ENCODE measurements at regions not wholly inside any gene's neighbourhood (a gene's known extent, or its start where the extent isn't known, plus 50 kb on each side); places are given as distances from the start of the nearest gene placed in this dataset.

GRCh38 chr16:51306886-51307595 is 156.0 kb upstream of the SALL1 start:
- H2BK5ac ChIP-seq (ENCODE audit: low read length) = no peak overlapping the region
- H3K79me1 ChIP-seq (ENCODE audit: low read depth, low read length) = no peaks in the 10 kb centered on the region
- no peak overlapping the region for H3K23ac ChIP-seq (ENCODE audit: low read depth, low read length, poor library complexity)
- H3K18ac ChIP-seq (ENCODE audit: low read length) = no peak overlapping the region
- H2AK5ac ChIP-seq (ENCODE audit: low read depth, low read length) = no peak overlapping the region
- no peak overlapping the region for H4K8ac ChIP-seq (ENCODE audit: low read depth, low read length)
- no peak overlapping the region for H2BK12ac ChIP-seq (ENCODE audit: low read length)
- no peak overlapping the region for H2BK15ac ChIP-seq (ENCODE audit: low read length)
- no peaks in the 10 kb centered on the region for H3K36me3 ChIP-seq (replicated peaks in 1 of 2; ENCODE audit: control insufficient read depth in 2 of 2, insufficient read depth in 2 of 2, low read length in 2 of 2)
- no peak overlapping the region for H3K27ac ChIP-seq (replicated peaks; ENCODE audit: low read length)
- H3K4me3 ChIP-seq (ENCODE audit: low read length in 2 of 2) = no peak overlapping the region
- no peak overlapping the region for H3K4ac ChIP-seq (ENCODE audit: low read length)
- DNase-seq (ENCODE audit: low spot score) = no peak
- no peak overlapping the region for H2BK120ac ChIP-seq (ENCODE audit: low read depth, low read length)
- H3K4me1 ChIP-seq (ENCODE audit: control insufficient read depth in 2 of 2, insufficient read depth in 1 of 2, low read depth in 1 of 2, low read length in 2 of 2) = peaks cover 4 to 13% of the 10 kb centered on the region in 2 donors
- H3K4me2 ChIP-seq (ENCODE audit: insufficient read depth, low read length, poor library complexity, severe bottlenecking) = no peak overlapping the region
- H3K9ac ChIP-seq (ENCODE audit: low read depth, low read length, poor library complexity) = no peak overlapping the region
- no peak overlapping the region for H4K91ac ChIP-seq (ENCODE audit: low read depth, low read length, poor library complexity)
- H3K9me3 ChIP-seq (replicated peaks in 1 of 2; ENCODE audit: control insufficient read depth in 2 of 2, insufficient read depth in 1 of 2, low read depth in 1 of 2, low read length in 2 of 2) = peaks cover 0 to 2% of the 10 kb centered on the region in 2 donors
- no CpG with 5 or more reads among the region's 4 CpGs for WGBS, 2 donors (ENCODE audit: extremely low coverage in 2 of 2, insufficient read length in 2 of 2, insufficient replicate concordance in 1 of 2)
- no peak overlapping the region for H3K14ac ChIP-seq (ENCODE audit: low read length)
- H3K27me3 ChIP-seq (ENCODE audit: control insufficient read depth in 3 of 3, insufficient read depth in 3 of 3, low read depth in 1 of 3, low read length in 3 of 3) = no peaks in the 10 kb centered on the region
- no peak overlapping the region for H2AFZ ChIP-seq (ENCODE audit: low read length)

GRCh38 chr16:51306116-51306515 is 155.0 kb upstream of the SALL1 start:
- no peak overlapping the region for H2BK5ac ChIP-seq (ENCODE audit: low read length)
- no peaks in the 10 kb centered on the region for H3K36me3 ChIP-seq (replicated peaks in 1 of 2; ENCODE audit: control insufficient read depth in 2 of 2, insufficient read depth in 2 of 2, low read length in 2 of 2)
- H3K23ac ChIP-seq (ENCODE audit: low read depth, low read length, poor library complexity) = no peak overlapping the region
- no peak overlapping the region for H2AFZ ChIP-seq (ENCODE audit: low read length)
- DNase-seq (ENCODE audit: low spot score) = no peak
- H3K9ac ChIP-seq (ENCODE audit: low read depth, low read length, poor library complexity) = no peak overlapping the region
- H3K9me3 ChIP-seq (replicated peaks in 1 of 2; ENCODE audit: control insufficient read depth in 2 of 2, insufficient read depth in 1 of 2, low read depth in 1 of 2, low read length in 2 of 2) = peaks cover 0 to 2% of the 10 kb centered on the region in 2 donors
- H3K4me1 ChIP-seq (ENCODE audit: control insufficient read depth in 2 of 2, insufficient read depth in 1 of 2, low read depth in 1 of 2, low read length in 2 of 2) = peaks cover 4 to 13% of the 10 kb centered on the region in 2 donors
- H3K4ac ChIP-seq (ENCODE audit: low read length) = no peak overlapping the region
- no peak overlapping the region for H2BK12ac ChIP-seq (ENCODE audit: low read length)
- no peak overlapping the region for H3K4me2 ChIP-seq (ENCODE audit: insufficient read depth, low read length, poor library complexity, severe bottlenecking)
- no peaks in the 10 kb centered on the region for H3K79me1 ChIP-seq (ENCODE audit: low read depth, low read length)
- H2AK5ac ChIP-seq (ENCODE audit: low read depth, low read length) = no peak overlapping the region
- H3K27ac ChIP-seq (replicated peaks; ENCODE audit: low read length) = no peak overlapping the region
- H3K14ac ChIP-seq (ENCODE audit: low read length) = no peak overlapping the region
- no peak overlapping the region for H4K91ac ChIP-seq (ENCODE audit: low read depth, low read length, poor library complexity)
- WGBS, 2 donors (ENCODE audit: extremely low coverage in 2 of 2, insufficient read length in 2 of 2, insufficient replicate concordance in 1 of 2) = no CpG with 5 or more reads among the region's 3 CpGs
- no peak overlapping the region for H3K4me3 ChIP-seq (ENCODE audit: low read length in 2 of 2)
- no peak overlapping the region for H3K18ac ChIP-seq (ENCODE audit: low read length)
- no peak overlapping the region for H4K8ac ChIP-seq (ENCODE audit: low read depth, low read length)
- H3K27me3 ChIP-seq (ENCODE audit: control insufficient read depth in 3 of 3, insufficient read depth in 3 of 3, low read depth in 1 of 3, low read length in 3 of 3) = no peaks in the 10 kb centered on the region
- no peak overlapping the region for H2BK15ac ChIP-seq (ENCODE audit: low read length)
- no peak overlapping the region for H2BK120ac ChIP-seq (ENCODE audit: low read depth, low read length)

DNA sequence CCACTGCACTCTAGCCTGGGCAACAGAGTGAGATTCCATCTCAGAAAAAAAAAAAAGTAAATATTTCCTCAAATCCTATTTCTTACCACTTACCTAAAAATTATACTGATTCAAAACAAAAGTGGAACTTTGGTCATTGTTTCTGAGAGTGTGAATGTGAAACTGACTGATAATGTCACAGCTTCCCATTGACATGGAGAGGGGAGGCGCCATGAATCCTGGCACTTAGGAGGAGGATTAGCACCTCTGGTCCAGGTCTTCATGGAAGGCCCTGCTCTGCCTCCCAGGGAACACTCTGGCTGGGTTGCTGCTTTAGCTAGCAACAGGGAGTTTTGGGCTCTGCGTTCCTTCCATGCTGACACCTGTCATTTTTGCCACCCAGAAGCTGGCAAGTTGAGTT is 154.3 kb upstream of the SALL1 start:
- no peak overlapping the region for H3K23ac ChIP-seq (ENCODE audit: low read depth, low read length, poor library complexity)
- H2BK12ac ChIP-seq (ENCODE audit: low read length) = no peak overlapping the region
- no peak overlapping the region for H3K4me3 ChIP-seq (ENCODE audit: low read length in 2 of 2)
- H2AK5ac ChIP-seq (ENCODE audit: low read depth, low read length) = no peak overlapping the region
- no peak overlapping the region for H2BK120ac ChIP-seq (ENCODE audit: low read depth, low read length)
- no peak for DNase-seq (ENCODE audit: low spot score)
- peaks cover 0 to 2% of the 10 kb centered on the region in 2 donors for H3K9me3 ChIP-seq (replicated peaks in 1 of 2; ENCODE audit: control insufficient read depth in 2 of 2, insufficient read depth in 1 of 2, low read depth in 1 of 2, low read length in 2 of 2)
- H3K27ac ChIP-seq (replicated peaks; ENCODE audit: low read length) = no peak overlapping the region
- no peak overlapping the region for H3K4me2 ChIP-seq (ENCODE audit: insufficient read depth, low read length, poor library complexity, severe bottlenecking)
- no peak overlapping the region for H2AFZ ChIP-seq (ENCODE audit: low read length)
- no peak overlapping the region for H2BK5ac ChIP-seq (ENCODE audit: low read length)
- no peak overlapping the region for H4K8ac ChIP-seq (ENCODE audit: low read depth, low read length)
- no peaks in the 10 kb centered on the region for H3K79me1 ChIP-seq (ENCODE audit: low read depth, low read length)
- H2BK15ac ChIP-seq (ENCODE audit: low read length) = no peak overlapping the region
- no peaks in the 10 kb centered on the region for H3K36me3 ChIP-seq (replicated peaks in 1 of 2; ENCODE audit: control insufficient read depth in 2 of 2, insufficient read depth in 2 of 2, low read length in 2 of 2)
- H3K4ac ChIP-seq (ENCODE audit: low read length) = no peak overlapping the region
- no peak overlapping the region for H3K14ac ChIP-seq (ENCODE audit: low read length)
- no peak overlapping the region for H4K91ac ChIP-seq (ENCODE audit: low read depth, low read length, poor library complexity)
- no peak overlapping the region for H3K9ac ChIP-seq (ENCODE audit: low read depth, low read length, poor library complexity)
- whole genome bisulfite sequencing, 2 donors (ENCODE audit: extremely low coverage in 2 of 2, insufficient read length in 2 of 2, insufficient replicate concordance in 1 of 2) = no CpG with 5 or more reads among the region's 2 CpGs
- H3K4me1 ChIP-seq (ENCODE audit: control insufficient read depth in 2 of 2, insufficient read depth in 1 of 2, low read depth in 1 of 2, low read length in 2 of 2) = peaks cover 4 to 13% of the 10 kb centered on the region in 2 donors
- no peak overlapping the region for H3K18ac ChIP-seq (ENCODE audit: low read length)
- H3K27me3 ChIP-seq (ENCODE audit: control insufficient read depth in 3 of 3, insufficient read depth in 3 of 3, low read depth in 1 of 3, low read length in 3 of 3) = no peaks in the 10 kb centered on the region

DNA sequence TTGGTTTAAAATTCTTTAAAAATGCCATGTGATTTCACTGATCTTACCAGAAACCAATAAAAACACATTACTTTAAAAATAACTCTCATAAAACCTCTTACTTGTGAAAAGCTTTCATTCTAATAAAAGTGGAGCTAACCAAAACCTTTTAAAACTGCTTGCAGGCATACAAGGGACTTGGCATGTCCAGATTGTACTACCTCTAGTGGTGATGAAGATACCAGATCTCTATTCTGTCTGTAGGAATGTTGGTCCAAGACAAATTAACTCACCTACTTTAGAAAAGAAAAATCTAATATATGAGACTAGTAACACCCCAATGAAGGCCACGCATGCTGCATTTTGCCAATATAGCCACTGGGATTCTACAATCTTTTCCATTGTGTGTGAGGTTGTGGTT is 151.0 kb upstream of the SALL1 start:
- Histone ChIP-seq H2AK5ac (ENCODE audit: low read depth, low read length) (no peak overlapping the region), H3K14ac (ENCODE audit: low read length) (no peak overlapping the region), H3K27me3 (ENCODE audit: control insufficient read depth in 3 of 3, insufficient read depth in 3 of 3, low read depth in 1 of 3, low read length in 3 of 3) (no peaks in the 10 kb centered on the region), H4K8ac (ENCODE audit: low read depth, low read length) (no peak overlapping the region), H3K18ac (ENCODE audit: low read length) (no peak overlapping the region), H3K23ac (ENCODE audit: low read depth, low read length, poor library complexity) (no peak overlapping the region), H3K4me2 (ENCODE audit: insufficient read depth, low read length, poor library complexity, severe bottlenecking) (no peak overlapping the region), H3K4me1 (ENCODE audit: control insufficient read depth in 2 of 2, insufficient read depth in 1 of 2, low read depth in 1 of 2, low read length in 2 of 2) (peaks cover 2 to 6% of the 10 kb centered on the region in 2 donors), H2BK120ac (ENCODE audit: low read depth, low read length) (no peak overlapping the region), H3K9me3 (replicated peaks in 1 of 2; ENCODE audit: control insufficient read depth in 2 of 2, insufficient read depth in 1 of 2, low read depth in 1 of 2, low read length in 2 of 2) (peaks cover 0 to 15% of the 10 kb centered on the region in 2 donors), H2BK5ac (ENCODE audit: low read length) (no peak overlapping the region), H4K91ac (ENCODE audit: low read depth, low read length, poor library complexity) (no peak overlapping the region), H2BK12ac (ENCODE audit: low read length) (no peak overlapping the region), H3K79me1 (ENCODE audit: low read depth, low read length) (no peaks in the 10 kb centered on the region), H3K36me3 (replicated peaks in 1 of 2; ENCODE audit: control insufficient read depth in 2 of 2, insufficient read depth in 2 of 2, low read length in 2 of 2) (no peaks in the 10 kb centered on the region), H3K4me3 (ENCODE audit: low read length in 2 of 2) (no peak overlapping the region), H3K9ac (ENCODE audit: low read depth, low read length, poor library complexity) (no peak overlapping the region), H3K27ac (replicated peaks; ENCODE audit: low read length) (no peak overlapping the region), H2AFZ (ENCODE audit: low read length) (no peak overlapping the region), H2BK15ac (ENCODE audit: low read length) (no peak overlapping the region), H3K4ac (ENCODE audit: low read length) (no peak overlapping the region)
- DNase-seq (ENCODE audit: low spot score) = no peak
- no CpG with 5 or more reads among the region's 1 CpG for WGBS, 2 donors (ENCODE audit: extremely low coverage in 2 of 2, insufficient read length in 2 of 2, insufficient replicate concordance in 1 of 2)

Data from neuronal stem cell (in vitro differentiated cells).